Heart left ventricle (tissue), 13 donors: ENCODE measurements at regions not wholly inside any gene's neighbourhood (a gene's known extent, or its start where the extent isn't known, plus 50 kb on each side); places are given as distances from the start of the nearest gene placed in this dataset.

Experiments
- CTCF ChIP-seq, 12 donors: fragments of 200-600 bp; sonication (generic) in 4 of 12; IDR thresholded peaks; one replicate each; pipeline versions ENCODE4 v1.5.0 to v1.8.0; 2018 to 2022; ENCODE audit warnings: antibody characterized with exemption in 12 of 12, mild to moderate bottlenecking in 5 of 12
- POLR2A ChIP-seq, 2 donors: fragments of 450-650 bp; IDR thresholded peaks; one replicate each; pipeline ENCODE4 v1.6.1; 2017; ENCODE audit warnings: antibody characterized with exemption in 2 of 2, mild to moderate bottlenecking in 2 of 2, moderate library complexity in 2 of 2
- donor health status: ischemic (EF 13 %, LVEDD 7.1; RV severe dilation, severe dysfunction).
- donor health status: DM: no; HTN: yes; CAD: no.
- donor health status: DM: no; HTN: no; CAD: no.
- donor health status: ischemic (EF 25% LVEDD 6.9; RV normal size, moderate dysfunction).
- donor health status: ischemic (EF 25% LVEDD 5.7; RV mildly dilated, moderate dysfunction).
- donor health status: ischemic (EF 35%, LVEDD 5.7; RV mildly dilated, moderate dysfunction).
- donor health status: nonischemic (EF 11% LVEDD 7.7; RV severe dilation, severe dysfunction).
- donor health status: DM: yes; HTN: yes; CAD: no.
- donor health status: PGD.
- donor health status: ischemic (EF 29% LVEDD 5.4; RV normal size, mild dysfunction).
- donor health status: nonischemic (EF 23%, LVEDD 6.1; RV moderate dilation, normal function).

- TF ChIP-seq CTCF (IDR thresholded peaks at IDR 0.05) (no peak), POLR2A (IDR thresholded peaks at IDR 0.05) (no peak)
These were observed 325.8 kb upstream of the CDH6 start for GRCh38 chr5:30867711-30868110.
